Fibroblast of lung (primary cell): ENCODE measurements at regions not wholly inside any gene's neighbourhood (a gene's known extent, or its start where the extent isn't known, plus 50 kb on each side); places are given as distances from the start of the nearest gene placed in this dataset.

ENCODE experiments used
- EZH2 ChIP-seq: IDR thresholded peaks from 2 replicates; pipeline ENCODE4 v1.5.1; 2012; ENCODE audit warnings: low read length, control low read depth, mild to moderate bottlenecking; ENCODE audit errors: missing control alignments
- TF ChIP-seq, protein P1 (sequence below), 2 donors: IDR thresholded peaks in 1 of 2; conservative IDR thresholded peaks in 1 of 2; 1 replicate in 1 of 2; 2 replicates in 1 of 2; pipeline ENCODE4 v1.5.1; 2011 to 2012; ENCODE audit warnings: low read length in 2 of 2, control low read depth in 1 of 2, inconsistent platforms in 1 of 2, low read depth in 1 of 2, mild to moderate bottlenecking in 1 of 2

DNA sequence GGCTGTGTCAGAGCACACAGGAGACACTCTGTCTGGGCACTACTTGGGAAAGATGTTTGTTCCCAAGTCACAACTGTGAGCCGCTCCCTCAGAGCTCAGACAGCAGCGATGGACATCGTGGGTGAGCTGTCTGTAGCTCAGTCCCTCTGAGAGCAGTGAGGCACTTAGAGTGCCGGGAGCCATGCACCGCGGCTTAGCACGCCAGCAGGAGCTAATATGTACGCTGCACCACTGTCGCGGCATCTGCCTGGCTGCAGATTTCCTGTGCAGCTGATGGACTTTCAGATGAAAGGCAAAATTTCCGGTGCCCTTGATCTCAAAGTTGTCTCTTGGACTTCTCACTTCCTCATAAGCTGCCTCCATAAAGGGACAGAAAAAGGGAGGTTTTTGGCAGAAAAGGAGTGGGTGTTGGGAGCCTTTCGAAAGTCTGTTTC lies 92.8 kb upstream of the ZNF469 start:
- TF ChIP-seq, protein P1, sequence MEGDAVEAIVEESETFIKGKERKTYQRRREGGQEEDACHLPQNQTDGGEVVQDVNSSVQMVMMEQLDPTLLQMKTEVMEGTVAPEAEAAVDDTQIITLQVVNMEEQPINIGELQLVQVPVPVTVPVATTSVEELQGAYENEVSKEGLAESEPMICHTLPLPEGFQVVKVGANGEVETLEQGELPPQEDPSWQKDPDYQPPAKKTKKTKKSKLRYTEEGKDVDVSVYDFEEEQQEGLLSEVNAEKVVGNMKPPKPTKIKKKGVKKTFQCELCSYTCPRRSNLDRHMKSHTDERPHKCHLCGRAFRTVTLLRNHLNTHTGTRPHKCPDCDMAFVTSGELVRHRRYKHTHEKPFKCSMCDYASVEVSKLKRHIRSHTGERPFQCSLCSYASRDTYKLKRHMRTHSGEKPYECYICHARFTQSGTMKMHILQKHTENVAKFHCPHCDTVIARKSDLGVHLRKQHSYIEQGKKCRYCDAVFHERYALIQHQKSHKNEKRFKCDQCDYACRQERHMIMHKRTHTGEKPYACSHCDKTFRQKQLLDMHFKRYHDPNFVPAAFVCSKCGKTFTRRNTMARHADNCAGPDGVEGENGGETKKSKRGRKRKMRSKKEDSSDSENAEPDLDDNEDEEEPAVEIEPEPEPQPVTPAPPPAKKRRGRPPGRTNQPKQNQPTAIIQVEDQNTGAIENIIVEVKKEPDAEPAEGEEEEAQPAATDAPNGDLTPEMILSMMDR (conservative IDR thresholded peaks at IDR 0.05 in 1 of 2, IDR thresholded peaks at IDR 0.05 in 1 of 2; ENCODE audit: low read depth in 1 of 2, low read length in 2 of 2), result no peak
- TF ChIP-seq EZH2, result no peak
